ENCODE measurements at regions not wholly inside any gene's neighbourhood (a gene's known extent, or its start where the extent isn't known, plus 50 kb on each side); places are given as distances from the start of the nearest gene placed in this dataset.

- TF ChIP-seq EP300 (IDR thresholded peaks at IDR 0.05; ENCODE audit: borderline replicate concordance) (no peak), FOXM1 (IDR thresholded peaks at IDR 0.05; ENCODE audit: borderline replicate concordance, low read depth) (no peak), REST (IDR thresholded peaks at IDR 0.05; ENCODE audit: low read depth) (no peak), RAD21 (IDR thresholded peaks at IDR 0.05; ENCODE audit: low read depth) (no peak), MAX (IDR thresholded peaks at IDR 0.05) (no peak), NFIC (IDR thresholded peaks at IDR 0.05) (no peak), CREB1 (IDR thresholded peaks at IDR 0.05; ENCODE audit: low read depth) (no peak), YY1 (IDR thresholded peaks at IDR 0.05; ENCODE audit: low read depth) (no peak), CEBPB (IDR thresholded peaks at IDR 0.05) (no peak), TAF1 (IDR thresholded peaks at IDR 0.05; ENCODE audit: low read depth) (no peak), TEAD4 (IDR thresholded peaks at IDR 0.05) (no peak)
Measured at GRCh38 chr1:14294006-14294405, 304.5 kb upstream of the KAZN start.
